ACHN (cell line): ENCODE measurements at regions not wholly inside any gene's neighbourhood (a gene's known extent, or its start where the extent isn't known, plus 50 kb on each side); places are given as distances from the start of the nearest gene placed in this dataset.
"Not testable (repeated sequence)": the region's sequence is repeated elsewhere in the genome, so short reads cannot be mapped to it uniquely, and the experiment has no call there.

Experiments
- DNase-seq: peaks from one replicate; pipeline ENCODE4 v3.0.0-alpha.2; 2015
- in situ Hi-C: cut with HindIII; loops from 2 replicates; pipeline ENCODE4 v1.10.0; 2017; ENCODE audit warnings: low sequenced_read_pairs, low pct_ligation_motif_present, low pct_unique_long_range_greater_than_20kb

DNA sequence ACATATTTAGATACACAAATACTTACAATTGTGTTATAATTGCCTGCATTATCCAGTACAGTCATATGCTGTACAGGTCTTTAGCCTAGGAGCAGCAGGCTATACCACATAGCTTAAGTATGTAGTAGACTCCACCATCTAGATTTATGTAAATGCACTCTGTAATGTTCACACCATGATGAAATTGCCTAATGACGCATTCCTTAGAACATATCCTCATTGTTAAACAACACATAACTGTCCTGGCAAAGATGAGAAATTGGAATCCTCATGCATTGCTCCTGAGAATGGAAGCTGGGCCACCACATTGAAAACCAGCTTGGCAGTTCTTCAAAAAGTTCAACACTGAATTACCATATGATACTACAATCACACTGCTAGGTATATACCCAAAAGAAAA, 1002.8 kb upstream of the CELF2 start:
- in situ Hi-C loops: no loop called here
- no peak for DNase-seq

DNA sequence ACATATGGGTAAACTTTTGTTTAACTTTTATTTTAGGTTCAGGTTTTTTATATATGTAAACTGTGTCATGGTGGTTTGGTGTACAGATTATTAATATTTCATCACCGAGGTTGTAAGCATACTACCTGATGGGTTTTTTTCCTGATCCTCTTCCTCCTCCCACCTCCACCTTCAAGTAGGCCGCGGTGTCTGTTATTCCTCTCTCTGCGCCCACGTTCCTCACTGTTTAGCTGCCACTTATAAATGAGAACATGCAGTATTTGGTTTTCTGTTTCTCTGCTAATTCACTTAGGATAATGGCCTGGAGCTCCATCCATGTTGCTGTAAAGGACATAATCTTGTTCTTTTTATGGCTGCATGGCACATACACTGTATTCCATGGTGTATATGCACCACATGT, 1000.0 kb upstream of the CELF2 start:
- in situ Hi-C loops: no loop called here
- no peak for DNase-seq

DNA sequence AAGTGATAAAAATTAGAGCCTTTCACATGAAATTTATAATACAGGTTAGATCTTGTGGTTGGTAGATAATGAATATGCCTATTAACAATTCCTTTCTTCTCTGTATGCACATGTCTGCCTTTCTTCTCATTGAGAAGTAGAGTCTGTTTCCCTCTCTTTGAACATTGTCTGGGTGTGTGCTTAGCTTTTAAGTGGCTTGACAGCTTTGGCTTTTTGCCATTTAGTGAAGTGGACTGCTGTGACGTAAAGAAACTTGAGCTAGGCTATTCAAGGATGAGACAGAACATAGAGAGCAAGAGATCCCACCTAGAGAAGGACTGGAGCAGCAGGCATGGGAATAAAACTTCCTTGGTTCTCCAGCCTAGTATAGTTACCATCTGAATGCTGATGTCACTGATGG, 996.7 kb upstream of the CELF2 start:
- DNase-seq: no peak
- in situ Hi-C loops: no loop called here

DNA sequence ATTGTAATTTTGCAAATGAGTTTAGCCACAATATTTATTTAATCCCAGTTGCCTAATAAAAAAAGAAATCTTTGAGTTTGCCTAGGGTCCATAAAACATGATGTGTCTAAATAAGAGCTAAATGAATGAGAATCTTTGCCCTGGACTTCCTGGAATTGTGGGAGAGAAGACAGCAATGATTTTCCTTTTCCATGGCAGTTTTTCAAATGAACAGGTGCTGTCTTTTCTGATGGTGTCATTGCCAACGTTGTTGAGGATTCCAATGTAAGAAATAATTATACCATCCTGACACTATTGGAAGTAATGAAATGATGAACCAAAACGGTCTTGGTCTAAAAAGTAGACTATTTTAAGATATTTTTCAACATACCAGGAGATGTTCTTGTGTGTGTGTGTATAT, 984.7 kb upstream of the CELF2 start:
- DNase-seq: no peak
- in situ Hi-C loops: no loop called here

DNA sequence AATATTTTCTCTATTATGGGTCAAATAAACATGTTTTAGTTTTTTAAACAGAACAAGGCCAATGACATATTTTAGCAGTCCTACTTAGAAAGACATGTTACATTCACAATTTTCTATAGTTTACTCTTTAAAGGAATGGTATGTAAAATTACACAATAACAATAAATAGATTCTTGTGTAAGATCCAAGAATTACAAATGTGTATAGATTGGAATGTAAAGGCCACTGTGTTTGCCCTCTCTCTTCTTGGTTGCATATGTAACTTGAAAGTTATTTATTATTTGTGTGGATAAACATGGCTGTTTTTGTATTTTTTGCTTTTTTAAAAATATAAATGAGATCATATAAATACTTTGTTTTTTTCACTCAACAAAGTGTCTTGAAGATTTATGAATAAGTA, 979.3 kb upstream of the CELF2 start:
- DNase-seq: no peak
- in situ Hi-C loops: no loop called here

DNA sequence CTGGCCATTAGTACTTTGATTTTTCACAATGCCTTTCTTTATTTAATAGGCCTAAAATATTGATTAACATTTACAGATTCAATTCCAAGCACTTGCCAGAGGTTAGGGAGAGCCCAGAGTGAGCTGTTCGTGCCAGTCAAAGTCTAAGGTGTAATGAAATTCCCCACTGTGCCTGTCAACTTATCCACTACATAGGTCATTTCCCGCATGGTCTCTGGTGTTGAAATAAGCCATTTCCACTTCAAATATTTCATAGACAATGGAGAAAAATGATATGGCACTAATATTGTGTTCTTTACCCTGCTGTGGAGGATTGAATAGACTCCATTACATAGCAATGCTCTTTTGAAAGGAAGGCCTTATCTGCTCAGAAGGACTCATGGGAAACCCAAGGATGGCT, 978.1 kb upstream of the CELF2 start:
- in situ Hi-C loops: no loop called here
- no peak for DNase-seq

DNA sequence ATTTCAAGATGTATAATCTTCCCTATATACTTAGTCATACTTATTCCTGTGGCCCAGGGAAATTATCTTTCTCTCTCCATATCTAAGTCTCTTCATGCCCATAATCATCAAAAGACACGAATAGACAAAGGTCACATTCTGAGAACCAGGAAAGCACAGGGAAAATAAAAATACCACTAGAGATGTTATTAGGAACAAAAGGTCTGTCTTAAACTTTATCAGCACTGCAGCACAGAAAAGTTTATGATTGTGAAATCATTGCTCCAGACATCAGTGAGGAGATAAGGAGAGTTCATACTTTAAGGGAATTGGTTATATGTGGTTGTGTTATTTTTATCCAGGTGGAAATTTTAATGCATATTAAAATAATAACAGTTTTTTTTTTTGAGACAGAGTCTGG, 974.6 kb upstream of the CELF2 start:
- in situ Hi-C loops: no loop called here
- no peak for DNase-seq

DNA sequence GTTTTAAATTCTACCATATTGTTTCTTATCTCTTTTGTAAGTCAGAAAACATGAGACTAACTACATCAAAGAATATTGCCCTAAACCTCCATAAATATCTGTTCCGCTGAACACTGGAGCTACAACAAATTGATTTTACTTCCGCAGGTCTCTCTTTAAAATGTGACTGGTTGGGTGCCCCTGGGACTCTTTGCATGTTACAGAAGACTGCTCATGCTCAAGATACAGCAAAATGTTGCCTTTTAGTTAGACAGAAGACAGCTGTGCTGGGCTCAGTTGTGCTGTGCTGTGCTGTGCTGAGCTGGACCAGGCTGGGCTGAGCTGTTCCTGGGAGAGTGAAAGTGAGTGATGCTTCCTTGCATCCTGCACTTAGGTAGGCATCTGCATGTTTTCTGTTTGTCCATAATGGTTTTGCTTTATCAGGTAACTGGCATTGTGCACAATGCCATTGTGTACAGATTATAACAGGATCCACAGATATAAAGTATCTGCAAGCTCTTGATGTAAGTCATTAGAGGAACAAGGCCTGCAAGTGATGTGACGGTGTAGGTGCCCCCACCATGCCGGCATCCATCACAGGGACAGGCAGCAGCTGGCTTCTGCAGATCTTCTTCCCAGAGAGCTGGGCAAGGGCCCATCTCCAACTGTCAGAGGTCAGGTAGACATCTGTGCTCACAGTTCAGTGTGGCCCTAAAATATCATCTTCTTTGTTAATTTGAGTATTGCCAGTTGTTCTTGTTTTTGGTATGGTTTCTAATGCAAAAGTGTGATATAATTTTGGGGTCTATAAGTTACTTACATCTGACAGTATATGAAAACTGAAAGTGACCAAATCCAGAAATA, 972.5 kb upstream of the CELF2 start:
- DNase-seq: no peak
- in situ Hi-C loops: no loop called here

DNA sequence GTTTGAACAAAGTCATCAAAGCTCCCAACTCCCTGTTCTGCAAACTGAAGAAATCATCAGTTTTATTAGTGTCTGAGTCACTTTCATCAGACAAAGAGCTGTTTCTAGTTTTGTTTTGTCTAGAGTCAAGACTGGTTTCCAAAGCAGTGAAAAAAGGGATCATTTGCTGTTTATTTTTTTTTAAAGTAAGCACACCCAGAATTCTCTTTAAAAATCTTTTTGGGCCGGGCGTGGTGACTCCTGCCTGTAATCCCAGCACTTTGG, 972.0 kb upstream of the CELF2 start:
- in situ Hi-C loops: no loop called here
- no peak for DNase-seq

DNA sequence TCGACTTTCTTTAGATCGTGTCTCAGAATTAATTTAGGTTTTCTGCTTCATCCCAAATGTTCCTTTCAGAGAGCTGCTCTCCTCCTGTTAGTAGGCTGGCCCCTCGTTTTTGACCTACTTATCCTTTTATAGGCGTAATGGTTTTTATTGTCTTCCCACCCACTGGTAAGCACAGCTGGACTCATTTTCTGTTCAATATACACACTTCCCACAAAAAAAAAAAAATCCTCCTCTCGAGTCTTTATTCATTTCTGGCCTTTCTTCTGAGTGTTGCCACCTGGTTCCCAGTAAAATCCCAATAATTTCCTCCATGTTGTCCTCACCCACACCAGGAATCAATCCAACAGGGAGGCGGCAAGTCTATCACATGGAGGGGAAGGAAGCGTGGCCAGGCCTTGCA, 970.2 kb upstream of the CELF2 start:
- in situ Hi-C loops: no loop called here
- DNase-seq: no peak

DNA sequence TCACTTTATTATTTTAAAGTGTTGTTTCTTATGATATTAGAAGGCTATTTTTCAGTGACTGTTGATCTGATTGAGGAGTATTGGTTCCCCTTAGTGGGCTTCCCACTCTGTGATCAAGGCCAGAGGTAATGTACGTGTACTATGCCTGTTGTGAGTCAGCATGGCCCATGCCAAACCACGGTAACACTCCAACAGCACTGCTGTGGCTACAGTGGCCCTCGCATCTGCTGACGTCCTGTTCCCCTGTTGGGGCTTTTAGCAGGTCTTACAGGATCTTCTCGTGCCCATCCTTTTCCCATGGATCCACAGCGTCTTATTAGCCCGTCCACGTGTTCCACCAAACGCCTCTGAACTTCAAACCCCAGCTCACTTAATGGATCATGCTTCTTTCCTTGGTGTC, 964.6 kb upstream of the CELF2 start:
- DNase-seq: no peak
- in situ Hi-C loops: no loop called here

DNA sequence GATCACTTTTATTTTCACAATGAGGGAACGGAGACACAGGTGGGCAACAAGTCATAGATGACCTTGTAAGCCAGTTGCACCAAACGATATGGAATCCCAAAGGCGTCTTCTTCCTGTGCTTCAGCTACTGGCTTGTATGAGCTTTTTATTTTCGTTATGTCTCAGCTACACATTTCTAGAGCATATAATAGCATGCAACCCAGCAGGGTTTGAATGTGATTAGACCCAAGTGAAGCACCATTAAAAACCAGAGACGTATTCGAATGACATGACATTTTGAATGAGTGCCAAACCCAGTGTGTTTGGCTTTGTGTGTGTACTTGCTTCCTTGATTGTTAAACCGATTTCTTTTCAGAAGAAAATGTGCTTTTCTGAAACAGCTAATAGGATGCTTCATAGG, 963.2 kb upstream of the CELF2 start:
- no peak for DNase-seq
- in situ Hi-C loops: no loop called here

DNA sequence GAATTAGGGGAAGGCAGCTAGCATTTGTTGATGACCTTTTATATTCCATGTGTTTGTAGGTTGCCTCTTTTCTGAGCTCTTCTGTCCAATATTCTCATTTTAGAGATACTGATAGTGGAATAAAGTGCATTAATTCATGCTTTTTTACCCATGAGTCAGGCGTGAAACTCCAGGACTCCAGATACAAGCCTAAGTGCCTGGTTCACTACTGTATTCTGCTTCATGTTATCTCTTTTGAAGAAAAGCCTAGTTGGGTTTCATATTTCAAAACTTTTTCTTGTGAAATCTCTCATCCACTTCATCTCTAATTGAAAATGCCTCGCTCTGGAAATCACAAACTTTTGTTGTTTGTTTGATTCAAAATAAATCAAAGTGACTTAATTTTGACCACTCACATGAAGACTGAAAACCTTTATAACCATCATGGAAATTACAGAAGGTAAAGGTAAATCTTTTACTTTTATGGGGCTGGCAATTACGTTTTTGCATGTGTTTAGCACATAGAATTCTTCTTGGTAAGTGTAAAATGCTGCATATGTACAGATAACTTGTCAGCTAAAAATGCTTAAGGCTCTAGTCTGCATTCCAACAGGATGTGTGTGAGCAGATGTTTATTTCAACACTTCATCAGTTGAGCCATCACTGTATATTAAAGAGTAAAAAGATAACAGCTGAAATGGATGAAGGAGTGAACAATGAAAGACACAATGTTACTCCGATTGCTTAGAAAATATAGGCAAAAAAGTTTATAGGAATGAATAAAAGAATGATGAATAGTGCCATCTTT, 961.8 kb upstream of the CELF2 start:
- in situ Hi-C loops: no loop called here
- no peak for DNase-seq

DNA sequence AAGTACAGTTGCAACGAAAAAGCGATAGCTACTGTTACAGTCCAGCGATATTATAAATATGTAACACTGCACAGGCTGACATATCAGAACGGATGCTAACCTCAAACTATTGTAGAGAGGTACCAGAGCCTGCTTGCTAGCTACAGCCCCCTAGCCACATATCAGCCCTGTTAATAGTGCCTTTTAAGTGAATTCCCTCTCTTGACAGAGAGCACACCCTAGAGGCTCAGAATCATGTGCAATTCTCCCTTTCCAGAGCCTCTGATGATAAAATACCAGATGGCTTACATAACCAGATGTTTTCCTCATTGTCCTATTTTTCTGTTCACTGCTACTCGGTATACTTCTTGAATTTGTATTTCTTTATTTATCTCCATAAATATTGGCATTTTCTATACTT, 960.7 kb upstream of the CELF2 start:
- DNase-seq: no peak
- in situ Hi-C loops: no loop called here

DNA sequence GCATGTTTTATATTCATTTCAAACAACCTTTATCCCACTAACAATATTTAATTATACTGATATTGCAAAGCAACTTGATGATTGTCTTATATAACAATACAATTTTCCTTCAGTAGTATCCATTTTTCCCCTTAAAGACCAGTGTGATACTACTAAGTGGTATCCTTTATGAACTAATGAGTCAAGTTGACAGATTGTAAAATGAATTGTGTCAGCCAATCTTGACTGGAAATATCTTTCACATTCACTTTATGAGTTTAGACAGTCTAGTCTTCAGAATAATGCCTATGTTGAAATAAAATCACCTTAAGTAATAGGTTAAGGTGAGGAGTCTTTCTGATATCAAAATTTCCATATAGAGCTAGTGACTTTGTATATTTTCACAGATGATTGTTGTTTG, 950.0 kb upstream of the CELF2 start:
- in situ Hi-C loops: no loop called here
- no peak for DNase-seq

DNA sequence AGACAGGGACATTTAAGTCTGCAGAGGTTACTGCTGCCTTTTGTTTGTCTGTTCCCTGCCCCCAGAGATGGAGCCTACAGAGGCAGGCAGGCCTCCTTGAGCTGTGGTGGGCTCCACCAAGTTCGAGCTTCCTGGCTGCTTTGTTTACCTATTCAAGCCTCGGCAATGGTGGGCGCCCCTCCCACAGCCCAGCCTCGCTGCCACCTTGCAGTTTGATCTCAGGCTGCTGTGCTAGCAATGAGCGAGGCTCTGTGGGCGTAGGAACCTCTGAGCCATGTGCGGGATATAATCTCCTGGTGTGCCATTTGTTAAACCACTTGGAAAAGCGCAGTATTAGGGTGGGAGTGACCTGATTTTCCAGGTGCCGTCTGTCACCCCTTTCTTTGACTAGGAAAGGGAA, 942.8 kb upstream of the CELF2 start:
- in situ Hi-C loops, DNase-seq: not testable (repeated sequence)

DNA sequence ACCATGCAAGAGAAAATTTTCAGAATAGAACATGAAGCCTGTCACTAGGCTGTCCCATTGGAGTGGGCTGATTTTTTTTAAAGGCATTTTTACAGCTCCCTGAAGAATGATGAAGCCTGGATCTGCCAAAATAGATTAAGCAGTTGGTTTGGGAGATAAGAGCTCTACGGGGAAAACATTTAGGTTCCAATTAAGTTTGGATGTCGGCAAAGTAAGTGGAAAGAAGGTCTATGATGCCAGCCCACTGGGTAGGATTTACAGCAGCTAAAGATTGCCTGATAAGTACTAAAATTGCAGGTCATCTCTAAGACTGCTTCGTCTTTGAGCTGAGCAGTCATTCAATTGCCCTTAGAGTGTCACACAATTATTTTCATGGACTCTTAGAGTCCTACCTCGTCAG, 939.2 kb upstream of the CELF2 start:
- in situ Hi-C loops: no loop called here

DNA sequence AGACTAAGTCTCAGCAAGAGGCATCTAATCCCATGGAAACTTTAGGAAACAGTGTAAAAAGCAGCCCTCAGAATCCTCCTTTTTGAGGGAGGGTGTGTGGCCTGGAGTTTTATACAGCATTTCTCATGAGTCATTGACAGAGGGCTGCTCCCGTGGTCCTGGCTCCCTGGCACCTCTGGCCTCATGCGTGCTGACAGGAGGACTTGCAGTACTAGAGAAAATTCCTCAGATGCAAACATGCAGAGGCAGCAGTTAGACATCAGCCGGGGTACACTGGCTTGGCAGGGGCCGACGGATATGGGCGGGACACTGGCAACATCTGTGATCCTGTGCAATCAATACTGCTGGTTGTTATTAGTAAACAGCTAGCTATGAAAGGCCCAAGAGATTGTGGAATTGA, 925.1 kb upstream of the CELF2 start:
- no peak for DNase-seq
- in situ Hi-C loops: no loop called here

More for the DNA sequence above, 939.2 kb upstream of the CELF2 start:
- DNase-seq: no peak

DNA sequence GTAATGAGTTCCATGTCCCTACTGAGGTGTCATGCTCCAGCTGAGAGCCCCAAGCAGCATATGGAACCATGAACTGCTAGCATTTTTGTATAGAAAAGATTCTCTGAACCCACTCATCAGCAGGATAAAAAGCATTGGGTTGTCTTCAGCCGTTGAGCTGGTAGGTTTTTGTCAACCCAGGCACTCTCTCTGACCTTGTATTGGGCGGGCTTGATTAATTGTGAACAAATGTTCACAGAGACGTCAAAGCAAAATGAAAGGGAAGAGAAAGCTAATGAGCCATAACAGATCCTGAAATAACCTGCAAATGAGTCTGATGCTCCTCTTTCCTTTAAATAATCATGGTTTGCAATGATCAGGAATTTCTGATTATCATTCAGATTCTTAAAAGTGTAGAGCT, 924.7 kb upstream of the CELF2 start:
- in situ Hi-C loops: no loop called here
- DNase-seq: no peak

DNA sequence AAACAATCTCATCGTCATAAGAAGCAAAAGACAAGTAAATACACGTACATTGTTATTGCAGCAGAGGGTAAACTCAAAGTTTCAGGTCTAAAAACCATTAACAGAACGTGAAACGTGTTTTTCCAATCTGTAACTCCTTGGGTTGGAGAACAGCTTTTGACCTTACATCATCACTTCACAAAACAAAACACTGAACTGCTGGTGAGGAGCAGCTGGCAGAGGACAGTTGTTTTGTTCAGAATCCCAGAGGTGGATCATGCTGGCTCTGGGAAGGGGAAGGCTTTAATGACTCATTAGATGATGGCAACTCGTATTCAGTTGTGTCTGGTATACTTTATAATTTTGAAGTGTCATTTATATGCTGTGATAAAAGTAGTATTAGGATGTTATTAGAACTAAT, 923.0 kb upstream of the CELF2 start:
- in situ Hi-C loops: no loop called here
- no peak for DNase-seq
